Naive thymus-derived CD8-positive, alpha-beta T cell (primary cell): ENCODE measurements at regions not wholly inside any gene's neighbourhood (a gene's known extent, or its start where the extent isn't known, plus 50 kb on each side); places are given as distances from the start of the nearest gene placed in this dataset.

Experiments
- ATAC-seq, 2 donors: fragments of 150-1000 bp; cut with Tn5 transposase in 1 of 2; sonication (Bioruptor Pico), chemical (Tn5 transposase) in 1 of 2; 1 replicate in 1 of 2; 2 replicates in 1 of 2; pipeline ENCODE4 v1.10.0; 2021; ENCODE audit warnings: mild to moderate bottlenecking in 2 of 2, moderate library complexity in 2 of 2
- POLR2A ChIA-PET: fragments of 350-600 bp; sonication (Branson Sonifier 250); formaldehyde crosslinking; loops from one replicate; lab custom pipeline; 2021; ENCODE audit warnings: antibody characterized with exemption; lab: Charles Lee
- DNase-seq, 10 donors: peaks; one replicate each; pipeline versions ENCODE4 v3.0.0 to v3.0.0-alpha.2; 2020 to 2022
- H3K27ac Mint-ChIP-seq, 10 donors: one replicate each; pipeline ENCODE4 v1.8.0; 2020 to 2022; ENCODE audit warnings: mild to moderate bottlenecking in 10 of 10, mixed read lengths in 10 of 10, moderate library complexity in 4 of 10, inconsistent platforms in 1 of 10
- H3K27me3 Mint-ChIP-seq, 5 donors: one replicate each; pipeline ENCODE4 v1.8.0; 2021 to 2022; ENCODE audit warnings: mixed read lengths in 5 of 5
- H3K36me3 Mint-ChIP-seq, 3 donors: one replicate each; pipeline ENCODE4 v1.8.0; 2020 to 2022; ENCODE audit warnings: mixed read lengths in 3 of 3, mild to moderate bottlenecking in 2 of 3, inconsistent platforms in 1 of 3
- H3K4me1 Mint-ChIP-seq, 4 donors: one replicate each; pipeline ENCODE4 v1.8.0; 2021 to 2022; ENCODE audit warnings: mixed read lengths in 4 of 4
- H3K4me3 Mint-ChIP-seq, 10 donors: one replicate each; pipeline ENCODE4 v1.8.0; 2020 to 2022; ENCODE audit warnings: mild to moderate bottlenecking in 10 of 10, mixed read lengths in 10 of 10, moderate library complexity in 6 of 10, inconsistent platforms in 1 of 10
- H3K9me3 Mint-ChIP-seq, 9 donors: one replicate each; pipeline ENCODE4 v1.8.0; 2020 to 2022; ENCODE audit warnings: mixed read lengths in 9 of 9, mild to moderate bottlenecking in 3 of 9, inconsistent platforms in 1 of 9, moderate library complexity in 1 of 9

- no peak overlapping the region for H3K4me3 Mint-ChIP-seq
- no peak overlapping the region for H3K27ac Mint-ChIP-seq
- H3K36me3 Mint-ChIP-seq, result no peaks in the 10 kb centered on the region
- POLR2A ChIA-PET, result no interaction called here
- no peak for DNase-seq
- H3K27me3 Mint-ChIP-seq, result no peaks in the 10 kb centered on the region
- no peaks in the 10 kb centered on the region for H3K4me1 Mint-ChIP-seq
- no peak for ATAC-seq
- H3K9me3 Mint-ChIP-seq, result peaks cover 0 to 3% (median 0%) of the 10 kb centered on the region in 9 donors
Observed at GRCh38 chr18:60563082-60563481, 190.5 kb upstream of the MC4R start.

GRCh38 chr18:60568220-60568619 lies 195.6 kb upstream of the MC4R start:
- POLR2A ChIA-PET, result no interaction called here
- Mint-ChIP-seq H3K36me3 (no peaks in the 10 kb centered on the region), H3K27ac (no peak overlapping the region), H3K27me3 (peaks cover 0 to 1% (median 0%) of the 10 kb centered on the region in 5 donors), H3K4me3 (no peak overlapping the region), H3K9me3 (peaks cover 0 to 4% (median 2%) of the 10 kb centered on the region in 9 donors), H3K4me1 (no peaks in the 10 kb centered on the region)
- DNase-seq (no peak), ATAC-seq (no peak)

- no peak for ATAC-seq
- no peak overlapping the region for H3K27ac Mint-ChIP-seq
- POLR2A ChIA-PET, result no interaction called here
- H3K9me3 Mint-ChIP-seq, result peaks cover 0 to 10% (median 3%) of the 10 kb centered on the region in 9 donors
- no peaks in the 10 kb centered on the region for H3K36me3 Mint-ChIP-seq
- H3K4me3 Mint-ChIP-seq, result no peak overlapping the region
- peaks cover 0 to 1% (median 0%) of the 10 kb centered on the region in 5 donors for H3K27me3 Mint-ChIP-seq
- no peak for DNase-seq
- no peaks in the 10 kb centered on the region for H3K4me1 Mint-ChIP-seq
Observed at GRCh38 chr18:60570172-60570571, 197.6 kb upstream of the MC4R start.

- Mint-ChIP-seq H3K4me3 (no peak overlapping the region), H3K27me3 (no peaks in the 10 kb centered on the region), H3K36me3 (no peaks in the 10 kb centered on the region), H3K9me3 (peaks cover 0 to 14% (median 7%) of the 10 kb centered on the region in 9 donors), H3K4me1 (no peaks in the 10 kb centered on the region), H3K27ac (no peak overlapping the region)
- ATAC-seq, result no peak
- POLR2A ChIA-PET, result no interaction called here
- DNase-seq, result no peak
Observed at GRCh38 chr18:60577457-60577856, 204.9 kb upstream of the MC4R start.

- H3K4me3 Mint-ChIP-seq, result no peak overlapping the region
- H3K27me3 Mint-ChIP-seq, result no peaks in the 10 kb centered on the region
- no peak for ATAC-seq
- no peaks in the 10 kb centered on the region for H3K4me1 Mint-ChIP-seq
- no peak overlapping the region for H3K27ac Mint-ChIP-seq
- H3K36me3 Mint-ChIP-seq, result no peaks in the 10 kb centered on the region
- POLR2A ChIA-PET, result no interaction called here
- no peak for DNase-seq
- H3K9me3 Mint-ChIP-seq, result peaks cover 0 to 12% (median 8%) of the 10 kb centered on the region in 9 donors
Observed at GRCh38 chr18:60585670-60586069, 213.1 kb upstream of the MC4R start.

- H3K4me1 Mint-ChIP-seq, result no peaks in the 10 kb centered on the region
- POLR2A ChIA-PET, result no interaction called here
- no peaks in the 10 kb centered on the region for H3K36me3 Mint-ChIP-seq
- H3K27me3 Mint-ChIP-seq, result no peaks in the 10 kb centered on the region
- H3K9me3 Mint-ChIP-seq, result peaks cover 0 to 7% (median 2%) of the 10 kb centered on the region in 9 donors
- no peak for DNase-seq
- no peak overlapping the region for H3K4me3 Mint-ChIP-seq
- ATAC-seq, result no peak
- H3K27ac Mint-ChIP-seq, result no peak overlapping the region
Observed at GRCh38 chr18:60593249-60593648, 220.7 kb upstream of the MC4R start.

- Mint-ChIP-seq H3K4me3 (no peak overlapping the region), H3K4me1 (no peaks in the 10 kb centered on the region), H3K9me3 (peaks cover 0 to 7% (median 0%) of the 10 kb centered on the region in 9 donors), H3K27ac (no peak overlapping the region), H3K27me3 (no peaks in the 10 kb centered on the region), H3K36me3 (no peaks in the 10 kb centered on the region)
- DNase-seq (no peak), ATAC-seq (no peak)
- POLR2A ChIA-PET, result no interaction called here
Observed at GRCh38 chr18:60596928-60597327, 224.4 kb upstream of the MC4R start.

- ATAC-seq (no peak), DNase-seq (no peak)
- Mint-ChIP-seq H3K4me3 (no peak overlapping the region), H3K4me1 (no peaks in the 10 kb centered on the region), H3K27me3 (no peaks in the 10 kb centered on the region), H3K9me3 (peaks cover 0 to 10% (median 0%) of the 10 kb centered on the region in 9 donors), H3K36me3 (no peaks in the 10 kb centered on the region), H3K27ac (no peak overlapping the region)
- POLR2A ChIA-PET, result no interaction called here
Observed at GRCh38 chr18:60599267-60599666, 226.7 kb upstream of the MC4R start.

GRCh38 chr18:60599995-60600394 lies 227.4 kb upstream of the MC4R start:
- no peak for DNase-seq
- Mint-ChIP-seq H3K36me3 (no peaks in the 10 kb centered on the region), H3K4me1 (no peaks in the 10 kb centered on the region), H3K9me3 (peaks cover 0 to 10% (median 0%) of the 10 kb centered on the region in 9 donors), H3K4me3 (no peak overlapping the region), H3K27me3 (no peaks in the 10 kb centered on the region), H3K27ac (no peak overlapping the region)
- no peak for ATAC-seq
- POLR2A ChIA-PET, result no interaction called here

- ATAC-seq, result no peak
- Mint-ChIP-seq H3K36me3 (no peaks in the 10 kb centered on the region), H3K27ac (no peak overlapping the region), H3K27me3 (no peaks in the 10 kb centered on the region), H3K4me3 (no peak overlapping the region), H3K4me1 (no peaks in the 10 kb centered on the region), H3K9me3 (peaks cover 0 to 10% (median 0%) of the 10 kb centered on the region in 9 donors)
- DNase-seq, result no peak
- POLR2A ChIA-PET, result no interaction called here
Observed at GRCh38 chr18:60601249-60601648, 228.7 kb upstream of the MC4R start.

- ATAC-seq, result no peak
- Mint-ChIP-seq H3K36me3 (no peaks in the 10 kb centered on the region), H3K4me1 (no peaks in the 10 kb centered on the region), H3K9me3 (peaks cover 0 to 17% (median 2%) of the 10 kb centered on the region in 9 donors), H3K4me3 (no peak overlapping the region), H3K27ac (no peak overlapping the region), H3K27me3 (no peaks in the 10 kb centered on the region)
- POLR2A ChIA-PET, result no interaction called here
- DNase-seq, result no peak
Observed at GRCh38 chr18:60623331-60623730, 250.8 kb upstream of the MC4R start.

GRCh38 chr18:60624207-60624606 lies 251.6 kb upstream of the MC4R start:
- no peak overlapping the region for H3K27ac Mint-ChIP-seq
- POLR2A ChIA-PET, result no interaction called here
- DNase-seq (no peak), ATAC-seq (no peak)
- H3K9me3 Mint-ChIP-seq, result peaks cover 0 to 17% (median 2%) of the 10 kb centered on the region in 9 donors
- H3K4me1 Mint-ChIP-seq, result no peaks in the 10 kb centered on the region
- H3K4me3 Mint-ChIP-seq, result no peak overlapping the region
- H3K36me3 Mint-ChIP-seq, result no peaks in the 10 kb centered on the region
- no peaks in the 10 kb centered on the region for H3K27me3 Mint-ChIP-seq

GRCh38 chr18:60639836-60640235 lies 267.3 kb upstream of the MC4R start:
- Mint-ChIP-seq H3K27ac (no peak overlapping the region), H3K27me3 (no peaks in the 10 kb centered on the region), H3K4me3 (no peak overlapping the region), H3K9me3 (peaks cover 0 to 21% (median 8%) of the 10 kb centered on the region in 9 donors), H3K36me3 (no peaks in the 10 kb centered on the region), H3K4me1 (no peaks in the 10 kb centered on the region)
- DNase-seq (no peak), ATAC-seq (no peak)
- POLR2A ChIA-PET, result no interaction called here

GRCh38 chr18:60643009-60643408 lies 270.4 kb upstream of the MC4R start:
- Mint-ChIP-seq H3K36me3 (no peaks in the 10 kb centered on the region), H3K4me1 (no peaks in the 10 kb centered on the region), H3K9me3 (peaks cover 0 to 13% (median 2%) of the 10 kb centered on the region in 9 donors), H3K27me3 (no peaks in the 10 kb centered on the region), H3K4me3 (no peak overlapping the region), H3K27ac (no peak overlapping the region)
- POLR2A ChIA-PET, result no interaction called here
- DNase-seq (no peak), ATAC-seq (no peak)
